ENCODE measurements at regions not wholly inside any gene's neighbourhood (a gene's known extent, or its start where the extent isn't known, plus 50 kb on each side); places are given as distances from the start of the nearest gene placed in this dataset.

DNA sequence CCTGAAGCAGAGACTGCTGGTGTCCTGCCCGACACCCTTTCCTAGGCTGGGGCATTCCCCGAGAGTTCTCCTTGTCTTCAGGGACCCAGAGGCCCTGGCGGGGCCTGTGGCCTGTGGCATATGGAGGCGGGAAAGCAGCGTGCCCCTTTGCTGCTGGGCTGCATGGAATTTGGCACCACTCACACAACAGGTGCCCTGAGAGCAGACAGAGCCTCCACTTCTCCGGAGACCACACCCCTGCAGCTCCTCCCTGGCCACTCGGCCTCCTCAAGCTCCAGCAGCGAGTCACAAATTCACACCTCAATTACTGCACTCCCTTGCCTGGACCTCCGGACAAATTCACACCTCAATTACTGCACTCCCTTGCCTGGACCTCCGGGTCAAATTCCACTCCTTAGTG lies 1375.2 kb downstream of the TBC1D22A start:
- DNase-seq: peak; percentile 2

DNA sequence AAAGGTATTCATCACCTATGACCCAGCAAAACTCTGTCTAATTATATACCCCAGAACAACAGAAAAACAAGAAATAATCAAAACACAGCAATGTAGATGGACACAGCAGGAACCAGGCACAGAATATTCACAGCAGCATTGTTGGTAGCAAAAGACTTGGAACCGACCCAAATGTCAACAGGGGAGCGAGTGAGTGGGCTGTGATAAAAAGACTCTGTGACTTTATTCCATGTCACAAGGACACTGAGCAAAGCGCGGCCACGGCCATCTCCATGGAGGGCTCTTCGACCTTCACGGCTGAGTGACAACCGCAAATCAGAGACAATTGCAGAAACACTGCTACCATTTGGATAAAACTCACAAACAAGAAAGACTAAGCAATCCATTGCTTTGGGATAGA lies 1373.1 kb downstream of the TBC1D22A start:
- DNase-seq: peak; percentile 20

- no peak for DNase-seq
These were observed 1363.0 kb downstream of the TBC1D22A start for GRCh38 chr22:48125416-48125815.

- no peak for DNase-seq
These were observed 1359.5 kb downstream of the TBC1D22A start for GRCh38 chr22:48121984-48122383.

DNA sequence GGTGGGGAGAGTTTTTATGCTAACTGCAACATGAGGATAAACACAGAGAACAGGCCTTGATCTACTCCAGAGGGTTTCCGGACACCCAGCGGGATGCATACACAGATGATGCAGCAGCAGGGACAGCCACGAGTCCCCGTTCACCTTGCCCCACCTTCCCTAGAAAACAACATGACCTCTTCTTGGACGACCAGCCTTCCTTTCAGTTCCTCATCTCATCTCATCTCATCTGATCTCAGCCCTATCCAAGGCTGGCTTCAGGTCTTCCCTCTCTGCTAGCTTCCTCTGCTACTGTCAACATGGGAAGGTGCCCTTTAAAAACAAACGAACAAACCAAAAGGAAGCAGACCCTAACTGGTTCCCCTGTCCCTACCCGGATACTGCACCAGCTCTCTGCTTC lies 1356.2 kb downstream of the TBC1D22A start:
- DNase-seq: no peak

GRCh38 chr22:48116871-48117270 lies 1354.4 kb downstream of the TBC1D22A start:
- no peak for DNase-seq

GRCh38 chr22:48112687-48113521 lies 1350.5 kb downstream of the TBC1D22A start:
- no peak for DNase-seq

GRCh38 chr22:48106715-48107259 lies 1344.3 kb downstream of the TBC1D22A start:
- no peak for DNase-seq

DNA sequence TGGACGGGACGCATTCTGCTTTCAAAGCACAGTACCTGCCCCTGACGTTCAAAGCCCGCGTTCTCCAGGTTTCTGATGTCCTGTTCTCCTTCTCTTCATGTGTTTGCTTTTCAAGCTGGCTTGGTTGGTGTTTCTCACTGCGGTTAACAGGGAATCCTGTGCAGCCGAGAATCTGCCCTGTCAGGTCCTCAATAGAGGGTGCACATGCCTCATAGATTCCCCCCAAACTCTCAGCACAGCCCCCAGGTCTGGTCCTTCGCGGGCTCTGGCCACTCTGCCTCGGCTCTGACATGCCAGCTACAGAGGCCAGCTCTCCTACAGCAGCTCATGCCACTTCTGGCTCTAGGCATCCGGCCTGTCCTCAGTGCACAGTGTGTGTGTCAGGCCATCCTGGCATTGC lies 1343.8 kb downstream of the TBC1D22A start:
- no peak for DNase-seq

- no peak for DNase-seq
These were observed 1342.8 kb downstream of the TBC1D22A start for GRCh38 chr22:48105259-48105658.

- DNase-seq: no peak
These were observed 1342.3 kb downstream of the TBC1D22A start for GRCh38 chr22:48104766-48105165.

GRCh38 chr22:48104102-48104738 lies 1341.8 kb downstream of the TBC1D22A start:
- DNase-seq: no peak

DNA sequence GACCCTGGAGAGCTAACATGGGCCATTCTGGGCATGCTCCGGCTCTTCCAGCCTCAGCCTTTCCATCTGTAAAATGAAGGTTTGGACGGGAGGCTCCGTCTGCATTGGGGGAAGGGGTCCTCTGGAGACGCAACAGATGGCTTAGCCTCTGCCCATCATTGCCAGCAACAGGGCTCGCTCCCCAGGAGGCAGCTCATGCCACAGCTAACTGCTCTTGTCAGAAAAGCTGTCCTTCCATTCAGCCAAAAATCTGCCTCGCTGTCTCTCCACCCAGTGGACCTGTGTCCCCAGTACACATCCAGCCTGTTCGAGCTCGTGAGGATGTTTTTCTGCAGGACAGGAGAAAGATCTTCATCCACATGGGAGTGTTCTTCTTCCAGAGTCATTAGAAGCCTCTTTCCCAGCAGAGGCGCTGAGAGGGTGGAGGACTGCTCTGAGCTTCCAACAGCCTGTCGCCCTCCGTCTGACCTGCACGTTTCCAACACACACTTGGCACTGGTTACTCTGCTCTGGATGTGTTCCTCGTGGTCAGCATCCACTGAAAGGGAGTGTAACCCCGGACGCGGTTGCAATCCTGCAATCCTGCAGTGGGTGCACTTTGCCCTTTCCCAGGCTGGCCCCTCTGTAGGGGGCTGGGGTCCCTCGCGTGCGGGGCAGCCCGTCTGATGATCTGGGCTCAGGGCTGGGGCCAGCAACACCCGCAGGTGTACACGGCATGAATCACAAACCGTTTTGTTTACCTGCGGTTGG lies 1340.9 kb downstream of the TBC1D22A start:
- DNase-seq: no peak

DNA sequence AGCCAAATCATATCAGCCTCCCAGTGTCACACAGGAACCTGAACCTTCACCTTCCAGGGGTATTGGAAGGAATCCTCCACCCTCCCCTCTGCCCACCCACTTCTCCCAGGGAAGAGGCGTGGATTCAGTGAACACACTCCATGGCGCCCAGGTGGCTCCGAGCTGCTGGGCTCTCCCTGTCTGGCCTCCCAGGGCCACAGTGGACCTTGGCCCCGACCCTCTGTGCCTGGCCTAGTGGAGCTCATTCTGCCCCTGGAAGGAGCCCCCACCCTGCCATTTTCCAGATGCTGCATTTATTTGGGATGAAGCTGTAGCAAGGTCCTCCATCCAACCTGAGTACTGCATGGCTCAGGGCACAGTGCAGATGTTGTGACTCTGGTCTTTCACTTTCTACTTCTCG lies 1340.1 kb downstream of the TBC1D22A start:
- no peak for DNase-seq

DNA sequence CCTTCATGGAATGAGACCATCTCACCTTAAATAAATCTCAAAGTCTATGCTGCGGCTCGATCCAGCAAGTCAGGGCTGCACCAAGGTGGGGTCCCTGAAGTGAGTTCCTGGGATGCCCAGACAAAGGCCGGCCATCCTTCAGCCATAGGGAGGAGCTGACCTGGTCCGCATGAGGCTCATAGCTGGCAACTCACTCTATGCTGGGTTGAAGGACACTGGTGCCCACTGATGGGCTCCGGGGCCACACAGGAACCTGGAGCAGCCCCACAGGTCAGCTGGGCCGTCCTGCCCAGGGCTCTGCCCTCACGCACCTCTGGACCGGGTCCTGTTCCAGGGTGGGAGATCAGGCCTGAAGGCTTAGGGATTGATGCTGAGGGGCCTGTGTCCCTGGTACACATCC lies 1339.3 kb downstream of the TBC1D22A start:
- no peak for DNase-seq

DNA sequence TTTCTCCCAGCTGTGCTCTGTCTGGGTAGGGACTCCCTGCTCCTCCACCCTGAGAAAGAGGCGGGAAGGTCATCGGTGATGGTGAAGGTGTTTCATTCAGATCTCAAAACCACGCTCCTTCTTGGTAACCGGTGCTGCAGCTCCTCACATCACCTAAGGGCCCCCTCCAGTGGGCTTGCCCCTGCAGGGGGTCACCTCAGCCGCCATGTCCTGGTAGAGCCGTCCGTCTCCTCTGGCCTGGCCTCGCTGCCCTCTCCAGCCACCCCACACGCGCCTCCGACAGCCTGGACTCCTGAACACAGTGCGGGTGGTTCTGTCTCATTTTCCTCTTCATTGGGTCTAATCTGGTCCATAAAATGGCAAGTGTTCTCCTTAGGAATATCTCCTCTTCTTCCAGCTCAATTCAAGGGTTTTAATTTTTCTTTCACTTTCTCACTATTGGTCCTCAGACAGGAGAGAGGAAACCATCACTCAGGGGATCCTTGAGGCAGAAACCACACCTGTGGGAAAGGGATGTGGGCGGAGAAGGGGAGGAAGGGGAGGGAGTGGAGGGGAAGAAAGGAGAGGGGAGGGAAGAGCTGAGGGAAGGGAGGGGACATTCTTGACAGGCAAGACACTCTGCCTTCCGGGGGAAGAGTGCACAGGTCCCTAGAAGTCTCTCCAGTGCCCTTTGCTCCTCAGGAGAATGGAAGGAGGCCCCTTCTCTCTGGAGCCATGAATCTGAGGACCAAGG lies 1338.4 kb downstream of the TBC1D22A start:
- DNase-seq: no peak

- no peak for DNase-seq
These were observed 1337.2 kb downstream of the TBC1D22A start for GRCh38 chr22:48099671-48100070.

- no peak for DNase-seq
These were observed 1336.8 kb downstream of the TBC1D22A start for GRCh38 chr22:48099251-48099650.

GRCh38 chr22:48098921-48099245 lies 1336.4 kb downstream of the TBC1D22A start:
- no peak for DNase-seq

DNA sequence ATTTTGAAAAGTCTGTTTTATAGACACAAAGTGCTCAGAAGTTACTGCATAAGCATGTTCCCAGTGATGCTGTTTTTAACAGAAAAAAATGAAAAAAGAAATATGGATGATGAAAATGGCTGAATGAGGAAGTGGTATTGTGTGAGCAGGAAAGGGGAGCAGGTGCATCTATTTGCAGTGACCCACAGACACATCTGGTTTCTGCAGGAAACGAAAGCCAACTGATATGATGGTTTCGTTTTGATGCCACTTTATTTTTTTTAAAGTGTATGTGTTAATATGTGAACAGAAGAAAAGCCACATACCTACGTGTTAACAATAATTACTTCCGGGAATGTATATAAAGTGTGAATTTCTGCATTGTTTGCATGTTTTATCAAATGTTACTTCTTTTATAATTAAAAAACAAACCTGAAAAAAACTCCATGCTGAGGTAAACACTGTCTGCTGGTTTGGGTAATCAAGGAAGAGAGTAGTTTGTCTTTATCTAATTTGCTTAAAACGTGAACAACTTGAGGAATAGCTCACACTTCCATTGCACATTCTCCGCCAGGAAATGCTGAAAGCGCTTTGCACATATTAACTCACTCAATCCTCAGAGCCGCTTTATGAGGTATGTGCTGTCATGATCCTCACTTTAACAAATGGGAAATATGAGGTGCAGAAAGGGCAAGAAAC lies 1335.9 kb downstream of the TBC1D22A start:
- no peak for DNase-seq

- no peak for DNase-seq
These were observed 1335.3 kb downstream of the TBC1D22A start for GRCh38 chr22:48097723-48098122.
